MCF 10A (cell line): ENCODE measurements at regions not wholly inside any gene's neighbourhood (a gene's known extent, or its start where the extent isn't known, plus 50 kb on each side); places are given as distances from the start of the nearest gene placed in this dataset.

Experiments used
- BruUV-seq: library from RNA; stranded (reverse); fragments of 400-500 nt; replicated peaks from 2 replicates; lab custom pipeline; 2021; lab: Mats Ljungman, UMichigan
- CTCF ChIA-PET: fragments of 300-600 bp; sonication (Branson Sonifier 250); formaldehyde crosslinking; extraction: SDS; loops from one replicate; lab custom pipeline; 2021; ENCODE audit warnings: antibody characterized with exemption, inconsistent platforms; lab: Yijun Ruan, JAX
- POLR2A ChIA-PET: fragments of 300-600, 350-650 bp; sonication (Branson Sonifier 250); formaldehyde crosslinking; extraction: SDS; loops from one replicate; lab custom pipeline; 2020; ENCODE audit warnings: antibody characterized with exemption, inconsistent platforms; lab: Yijun Ruan, JAX
- DNase-seq: peaks from one replicate; pipeline ENCODE4 v3.0.0-alpha.2; 2018; ENCODE audit not compliant: unreplicated experiment
- H3K27ac Mint-ChIP-seq: one replicate; pipeline ENCODE4 v1.8.0; 2022; ENCODE audit warnings: mild to moderate bottlenecking, low read depth, mixed read lengths; ENCODE audit not compliant: unreplicated experiment
- H3K27me3 Mint-ChIP-seq: one replicate; pipeline ENCODE4 v1.8.0; 2022; ENCODE audit warnings: mixed read lengths; ENCODE audit not compliant: insufficient read depth, unreplicated experiment
- H3K36me3 Mint-ChIP-seq: one replicate; pipeline ENCODE4 v1.8.0; 2022; ENCODE audit warnings: mild to moderate bottlenecking, moderate library complexity, mixed read lengths; ENCODE audit not compliant: insufficient read depth, unreplicated experiment
- H3K4me1 Mint-ChIP-seq: one replicate; pipeline ENCODE4 v1.8.0; 2022; ENCODE audit warnings: mixed read lengths; ENCODE audit not compliant: insufficient read depth, unreplicated experiment
- H3K4me3 Mint-ChIP-seq: one replicate; pipeline ENCODE4 v1.8.0; 2022; ENCODE audit warnings: mild to moderate bottlenecking, moderate library complexity, mixed read lengths; ENCODE audit not compliant: unreplicated experiment
- H3K9me3 Mint-ChIP-seq: one replicate; pipeline ENCODE4 v1.8.0; 2022; ENCODE audit warnings: mixed read lengths; ENCODE audit not compliant: unreplicated experiment
- CTCF ChIP-seq: fragments of 200-600 bp; IDR thresholded peaks from one replicate; pipeline ENCODE4 v1.8.0; 2022; ENCODE audit warnings: antibody characterized with exemption, mild to moderate bottlenecking; ENCODE audit not compliant: unreplicated experiment
- intact Hi-C: fragments of 100-400 bp; cut with micrococcal nuclease; formaldehyde crosslinking; loops from 2 replicates; pipeline ENCODE4 v1.14.1; 2022

- TF ChIP-seq CTCF, result no peak
- Mint-ChIP-seq H3K9me3 (peaks cover 11% of the 10 kb centered on the region), H3K4me1 (peaks cover 6% of the 10 kb centered on the region), H3K36me3 (no peaks in the 10 kb centered on the region), H3K27ac (no peak overlapping the region), H3K27me3 (no peaks in the 10 kb centered on the region), H3K4me3 (no peak overlapping the region)
- DNase-seq, result no peak
- no TSS peak for BruUV-seq
- POLR2A ChIA-PET, result no interaction called here
- CTCF ChIA-PET, result no interaction called here
- intact Hi-C loops, result no loop called here
These were observed 236.6 kb upstream of the PDE10A start for GRCh38 chr6:165899611-165900010.

DNA sequence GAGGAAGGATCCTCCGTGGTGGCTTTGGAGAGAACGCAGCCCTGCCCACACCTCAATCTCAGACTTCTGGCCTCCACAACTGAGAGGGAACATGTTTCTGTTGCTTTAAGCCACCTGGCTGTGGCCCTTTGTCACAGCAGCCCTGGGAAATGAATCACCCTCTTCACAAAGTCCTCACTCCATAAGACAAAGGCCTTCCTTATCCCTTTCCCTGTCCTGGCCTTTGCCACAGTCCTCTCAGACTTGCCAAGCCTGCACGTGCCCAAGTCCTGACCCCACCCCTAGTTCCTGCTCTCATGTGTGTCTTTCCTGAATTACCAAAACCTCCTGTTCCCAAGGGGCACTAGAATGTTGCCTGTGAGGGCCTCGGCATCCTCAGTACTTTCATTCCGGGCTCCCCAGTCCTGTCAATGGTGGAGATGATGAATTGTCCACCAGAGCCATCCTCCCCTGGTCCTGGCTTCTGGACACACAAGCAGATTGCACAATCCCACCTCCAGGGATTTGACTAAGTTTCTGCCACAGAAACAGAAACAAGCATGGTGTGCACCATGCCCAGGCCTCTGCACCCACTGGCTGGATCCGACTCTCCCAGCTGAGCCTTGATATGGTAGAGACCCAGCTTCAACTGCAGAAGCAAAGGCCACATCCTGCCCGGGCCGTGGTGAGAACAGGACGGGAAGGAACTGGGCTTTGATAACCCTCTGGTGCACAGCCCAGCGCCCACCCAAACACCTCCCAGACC lies 232.6 kb upstream of the PDE10A start:
- ChIA-PET CTCF (interaction anchor here (0.6 to 1.0 kb wide), 3 partner anchors 27 to 432 kb away, joined by 3 to 5 read pairs (median 4); no protein-coding TSS in a partner anchor), POLR2A (interaction anchor here (0.9 kb wide), 1 partner anchor 186 kb away, joined by 3 read pairs; no protein-coding TSS in a partner anchor)
- no TSS peak for BruUV-seq

DNA sequence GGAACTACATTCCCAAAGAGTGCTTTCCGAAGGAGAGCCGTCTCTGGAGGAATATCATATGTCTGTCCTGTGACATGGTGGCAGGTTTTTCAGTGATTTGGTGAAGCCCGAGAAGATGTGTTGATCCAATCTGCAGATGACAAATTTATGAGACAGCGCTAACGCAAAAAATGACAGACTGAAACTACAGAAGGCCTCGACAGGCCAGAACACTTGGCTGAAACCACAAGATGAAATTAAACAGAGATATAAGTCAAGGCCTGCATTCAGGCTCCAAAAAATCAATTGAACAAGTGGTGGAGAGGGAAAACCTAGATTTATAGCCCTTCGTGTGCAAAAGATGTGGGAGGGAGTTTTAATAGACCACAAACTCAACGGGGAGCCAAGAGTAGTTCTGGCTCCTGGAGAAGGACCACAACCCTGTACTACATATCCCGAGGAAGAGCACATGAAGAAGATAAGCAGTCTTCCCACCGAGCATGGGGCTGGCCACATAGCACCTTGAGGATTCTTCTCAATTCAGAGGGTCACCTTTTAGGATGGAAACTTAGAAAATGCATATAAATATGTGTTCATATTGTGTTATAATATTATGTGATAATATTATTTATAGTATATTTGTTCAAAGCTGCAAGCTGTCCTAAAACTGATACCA lies 231.3 kb upstream of the PDE10A start:
- Mint-ChIP-seq H3K27me3 (no peaks in the 10 kb centered on the region), H3K36me3 (no peaks in the 10 kb centered on the region), H3K27ac (no peak overlapping the region), H3K4me1 (peaks cover 6% of the 10 kb centered on the region), H3K4me3 (no peak overlapping the region), H3K9me3 (no peaks in the 10 kb centered on the region)
- CTCF ChIA-PET, result interaction anchor here (0.6 to 2.3 kb wide), 5 partner anchors 9 to 118 kb away, joined by 3 to 6 read pairs (median 3); no protein-coding TSS in a partner anchor
- no peak for DNase-seq
- intact Hi-C loops, result no loop called here
- TF ChIP-seq CTCF, result no peak
- POLR2A ChIA-PET, result interaction anchor here (0.9 kb wide), 1 partner anchor 187 kb away, joined by 3 read pairs; no protein-coding TSS in a partner anchor
- no TSS peak for BruUV-seq

More for the DNA sequence above, 232.6 kb upstream of the PDE10A start:
- intact Hi-C loops, result no loop called here
- H3K4me1 Mint-ChIP-seq, result peaks cover 6% of the 10 kb centered on the region
- H3K9me3 Mint-ChIP-seq, result no peaks in the 10 kb centered on the region
- no peak for TF ChIP-seq CTCF
- peak overlapping the region; percentile 38 for H3K27ac Mint-ChIP-seq
- peak; percentile 57 for DNase-seq
- no peaks in the 10 kb centered on the region for H3K27me3 Mint-ChIP-seq
- H3K4me3 Mint-ChIP-seq, result no peak overlapping the region
- no peaks in the 10 kb centered on the region for H3K36me3 Mint-ChIP-seq

- intact Hi-C loops, result no loop called here
- H3K27ac Mint-ChIP-seq, result no peak overlapping the region
- CTCF ChIA-PET, result interaction anchor here (0.6 to 2.3 kb wide), 5 partner anchors 10 to 204 kb away, joined by 3 to 6 read pairs (median 3); no protein-coding TSS in a partner anchor
- no peak for TF ChIP-seq CTCF
- DNase-seq, result no peak
- no peaks in the 10 kb centered on the region for H3K27me3 Mint-ChIP-seq
- BruUV-seq, result no TSS peak
- H3K4me3 Mint-ChIP-seq, result no peak overlapping the region
- no peaks in the 10 kb centered on the region for H3K9me3 Mint-ChIP-seq
- POLR2A ChIA-PET, result interaction anchor here (0.6 kb wide), 1 partner anchor 139 kb away, joined by 4 read pairs; no protein-coding TSS in a partner anchor
- H3K4me1 Mint-ChIP-seq, result peaks cover 6% of the 10 kb centered on the region
- no peaks in the 10 kb centered on the region for H3K36me3 Mint-ChIP-seq
These were observed 230.4 kb upstream of the PDE10A start for GRCh38 chr6:165893431-165893830.
